Astrocyte of the cerebellum (primary cell): ENCODE measurements at regions not wholly inside any gene's neighbourhood (a gene's known extent, or its start where the extent isn't known, plus 50 kb on each side); places are given as distances from the start of the nearest gene placed in this dataset.

Experiments used
- DNase-seq: peaks from one replicate; pipeline ENCODE4 v3.0.0-alpha.2; 2011; ENCODE audit warnings: low read depth
- H3K4me3 ChIP-seq: 2 replicates; pipeline ENCODE4 v1.5.1; 2011; ENCODE audit warnings: mild to moderate bottlenecking, low read depth, low read length, moderate library complexity
- in situ Hi-C: cut with HindIII; loops from 2 replicates; pipeline ENCODE4 v1.10.0; 2017; ENCODE audit warnings: low sequenced_read_pairs
- TF ChIP-seq, protein P1 (sequence below): IDR thresholded peaks from 2 replicates; pipeline ENCODE4 v1.5.1; 2012; ENCODE audit warnings: low read length, low read depth, moderate library complexity, mild to moderate bottlenecking; ENCODE audit errors: missing control alignments

DNA sequence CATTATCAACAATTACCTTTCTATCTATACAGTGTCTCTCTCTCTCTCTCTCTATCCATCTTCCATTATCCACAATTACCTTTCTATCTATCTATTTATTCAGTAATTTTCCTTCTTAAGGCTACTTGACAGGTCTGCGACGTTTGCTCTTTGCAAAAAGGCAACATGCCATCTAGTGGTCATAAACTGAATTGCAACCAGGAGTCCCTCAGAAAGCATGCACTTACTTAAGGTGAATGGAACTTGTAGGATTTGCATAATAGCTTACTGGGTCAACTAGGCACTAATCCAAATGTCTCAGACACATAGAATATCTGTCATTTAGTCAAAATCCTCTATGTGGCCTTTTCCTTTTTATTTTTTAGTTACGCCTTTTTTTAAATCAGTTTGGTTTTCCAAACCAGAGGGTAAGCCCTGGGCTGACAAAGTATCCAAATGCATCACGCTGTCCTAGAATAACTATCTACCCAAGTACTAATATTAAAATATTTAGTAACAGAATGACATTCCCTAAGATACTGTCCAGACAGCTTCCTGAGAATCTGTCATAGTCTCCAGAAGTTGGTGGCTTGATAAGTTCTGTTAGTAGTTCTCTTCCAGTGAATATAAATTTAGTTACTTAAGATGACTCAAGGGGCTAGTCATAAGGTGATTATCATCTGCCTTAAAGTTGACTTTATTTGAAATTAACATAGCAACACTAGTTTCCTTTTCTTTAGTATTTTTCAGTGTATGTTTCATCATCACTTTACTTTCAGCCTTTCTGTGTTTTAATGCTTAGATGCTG lies 208.3 kb downstream of the PPP1R3A start:
- DNase-seq = peak; percentile 82
- TF ChIP-seq, protein P1, sequence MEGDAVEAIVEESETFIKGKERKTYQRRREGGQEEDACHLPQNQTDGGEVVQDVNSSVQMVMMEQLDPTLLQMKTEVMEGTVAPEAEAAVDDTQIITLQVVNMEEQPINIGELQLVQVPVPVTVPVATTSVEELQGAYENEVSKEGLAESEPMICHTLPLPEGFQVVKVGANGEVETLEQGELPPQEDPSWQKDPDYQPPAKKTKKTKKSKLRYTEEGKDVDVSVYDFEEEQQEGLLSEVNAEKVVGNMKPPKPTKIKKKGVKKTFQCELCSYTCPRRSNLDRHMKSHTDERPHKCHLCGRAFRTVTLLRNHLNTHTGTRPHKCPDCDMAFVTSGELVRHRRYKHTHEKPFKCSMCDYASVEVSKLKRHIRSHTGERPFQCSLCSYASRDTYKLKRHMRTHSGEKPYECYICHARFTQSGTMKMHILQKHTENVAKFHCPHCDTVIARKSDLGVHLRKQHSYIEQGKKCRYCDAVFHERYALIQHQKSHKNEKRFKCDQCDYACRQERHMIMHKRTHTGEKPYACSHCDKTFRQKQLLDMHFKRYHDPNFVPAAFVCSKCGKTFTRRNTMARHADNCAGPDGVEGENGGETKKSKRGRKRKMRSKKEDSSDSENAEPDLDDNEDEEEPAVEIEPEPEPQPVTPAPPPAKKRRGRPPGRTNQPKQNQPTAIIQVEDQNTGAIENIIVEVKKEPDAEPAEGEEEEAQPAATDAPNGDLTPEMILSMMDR = peak; percentile 99
- no peak overlapping the region for H3K4me3 ChIP-seq
- in situ Hi-C loops = no loop called here

GRCh38 chr7:113705439-113705838 lies 213.4 kb downstream of the PPP1R3A start:
- in situ Hi-C loops = no loop called here
- H3K4me3 ChIP-seq = no peak overlapping the region
- no peak for DNase-seq
- TF ChIP-seq, protein P1 = no peak

DNA sequence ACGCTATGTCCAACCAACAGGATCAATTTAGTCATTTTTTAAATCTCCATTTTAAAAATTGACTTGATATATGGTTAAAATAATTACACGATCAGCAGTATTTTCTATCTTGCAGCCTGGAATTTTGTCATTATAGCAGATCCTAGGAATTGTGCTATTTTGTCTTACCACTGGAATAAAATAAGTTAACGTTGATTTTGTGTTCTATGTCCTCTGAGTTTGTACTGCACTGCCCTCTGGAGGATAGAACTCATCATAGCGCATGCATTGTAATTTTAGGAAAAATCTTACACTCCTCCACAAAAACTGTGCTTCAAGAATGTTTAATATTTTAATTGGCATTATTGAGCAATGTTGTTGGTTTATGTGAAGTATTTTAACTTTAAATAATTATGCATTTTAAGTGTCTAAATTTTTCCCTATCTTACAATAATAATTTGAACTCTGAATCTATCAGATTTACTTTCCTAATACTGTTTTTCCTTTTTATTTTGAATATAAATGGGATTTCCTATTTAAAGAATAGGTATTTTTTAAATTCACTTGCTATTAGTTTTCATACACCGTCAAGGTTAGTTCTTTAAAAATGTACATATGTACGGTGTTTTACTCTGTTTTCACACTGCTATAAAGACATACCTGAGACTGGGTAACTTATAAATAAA lies 220.1 kb downstream of the PPP1R3A start:
- in situ Hi-C loops = no loop called here
- peak; percentile 16 for DNase-seq
- TF ChIP-seq, protein P1 = peak; percentile 81
- H3K4me3 ChIP-seq = no peak overlapping the region

GRCh38 chr7:113694149-113694548 lies 224.7 kb downstream of the PPP1R3A start:
- in situ Hi-C loops = no loop called here
- TF ChIP-seq, protein P1 = no peak
- DNase-seq = no peak
- no peak overlapping the region for H3K4me3 ChIP-seq

GRCh38 chr7:113684165-113684564 lies 234.6 kb downstream of the PPP1R3A start:
- TF ChIP-seq, protein P1 = no peak
- H3K4me3 ChIP-seq = no peak overlapping the region
- in situ Hi-C loops = no loop called here
- no peak for DNase-seq

GRCh38 chr7:113677811-113678210 lies 241.0 kb downstream of the PPP1R3A start:
- no peak overlapping the region for H3K4me3 ChIP-seq
- no peak for DNase-seq
- TF ChIP-seq, protein P1 = no peak
- in situ Hi-C loops = no loop called here
